Stomach (tissue), 4 donors: ENCODE measurements at regions not wholly inside any gene's neighbourhood (a gene's known extent, or its start where the extent isn't known, plus 50 kb on each side); places are given as distances from the start of the nearest gene placed in this dataset.

Experiments
- CTCF ChIP-seq, 7 experiments: fragments of 450-650 bp in 4 of 7; fragments of 200-600 bp in 3 of 7; sonication (generic) in 3 of 7; IDR thresholded peaks; one replicate each; pipeline ENCODE4 v1.5.1; 2016 to 2019; ENCODE audit warnings: antibody characterized with exemption in 7 of 7, control low read depth in 2 of 7, mild to moderate bottlenecking in 1 of 7
- EP300 ChIP-seq: sonication (generic); formaldehyde crosslinking; IDR thresholded peaks from one replicate; pipeline ENCODE4 v1.6.1; 2017; ENCODE audit warnings: antibody characterized with exemption
- POLR2A ChIP-seq, 4 donors: fragments of 450-650 bp; IDR thresholded peaks; one replicate each; pipeline ENCODE4 v1.6.1; 2016; ENCODE audit warnings: antibody characterized with exemption in 4 of 4, control low read depth in 2 of 4, mild to moderate bottlenecking in 1 of 4, moderate library complexity in 1 of 4

GRCh38 chr6:2432292-2432691 is 186.9 kb upstream of the GMDS start:
- TF ChIP-seq POLR2A (IDR thresholded peaks at IDR 0.05): no peak
- no peak for TF ChIP-seq CTCF (IDR thresholded peaks at IDR 0.05)
- no peak for TF ChIP-seq EP300
